ENCODE measurements at regions not wholly inside any gene's neighbourhood (a gene's known extent, or its start where the extent isn't known, plus 50 kb on each side); places are given as distances from the start of the nearest gene placed in this dataset.
"Not testable (repeated sequence)": the region's sequence is repeated elsewhere in the genome, so short reads cannot be mapped to it uniquely, and the experiment has no call there.

DNA sequence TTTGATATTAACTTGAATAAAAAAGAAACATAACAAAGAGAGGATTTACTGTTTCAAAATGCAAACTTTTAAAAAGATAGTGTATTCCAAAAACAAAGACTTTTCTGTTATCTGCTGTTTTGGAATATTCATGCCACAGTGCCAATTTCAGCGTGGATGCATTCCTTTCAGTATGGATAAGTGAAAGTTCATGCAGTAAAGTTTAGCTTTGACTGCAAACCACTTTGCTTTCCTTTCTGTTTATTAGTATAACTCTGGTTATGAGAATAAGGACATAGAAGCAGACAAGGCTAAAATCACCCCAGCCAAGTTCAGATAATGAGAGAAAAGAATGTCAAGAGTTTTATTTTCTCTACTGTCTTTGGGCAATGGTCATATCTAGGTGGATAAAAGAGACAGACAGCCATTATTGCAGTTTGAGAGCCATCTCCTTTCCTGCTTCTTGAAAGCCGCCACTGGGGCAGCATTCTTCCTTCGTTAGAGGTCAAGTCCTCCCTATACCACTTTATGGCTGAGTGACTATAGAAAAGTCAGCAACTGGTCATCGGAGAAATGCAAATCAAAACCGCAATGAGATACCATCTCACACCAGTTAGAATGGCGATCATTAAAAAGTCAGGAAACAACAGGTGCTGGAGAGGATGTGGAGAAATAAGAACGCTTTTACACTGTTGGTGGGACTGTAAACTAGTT, 82.4 kb upstream of the BLID start:
- DNase-seq (ENCODE audit: low spot score) = no peak

DNA sequence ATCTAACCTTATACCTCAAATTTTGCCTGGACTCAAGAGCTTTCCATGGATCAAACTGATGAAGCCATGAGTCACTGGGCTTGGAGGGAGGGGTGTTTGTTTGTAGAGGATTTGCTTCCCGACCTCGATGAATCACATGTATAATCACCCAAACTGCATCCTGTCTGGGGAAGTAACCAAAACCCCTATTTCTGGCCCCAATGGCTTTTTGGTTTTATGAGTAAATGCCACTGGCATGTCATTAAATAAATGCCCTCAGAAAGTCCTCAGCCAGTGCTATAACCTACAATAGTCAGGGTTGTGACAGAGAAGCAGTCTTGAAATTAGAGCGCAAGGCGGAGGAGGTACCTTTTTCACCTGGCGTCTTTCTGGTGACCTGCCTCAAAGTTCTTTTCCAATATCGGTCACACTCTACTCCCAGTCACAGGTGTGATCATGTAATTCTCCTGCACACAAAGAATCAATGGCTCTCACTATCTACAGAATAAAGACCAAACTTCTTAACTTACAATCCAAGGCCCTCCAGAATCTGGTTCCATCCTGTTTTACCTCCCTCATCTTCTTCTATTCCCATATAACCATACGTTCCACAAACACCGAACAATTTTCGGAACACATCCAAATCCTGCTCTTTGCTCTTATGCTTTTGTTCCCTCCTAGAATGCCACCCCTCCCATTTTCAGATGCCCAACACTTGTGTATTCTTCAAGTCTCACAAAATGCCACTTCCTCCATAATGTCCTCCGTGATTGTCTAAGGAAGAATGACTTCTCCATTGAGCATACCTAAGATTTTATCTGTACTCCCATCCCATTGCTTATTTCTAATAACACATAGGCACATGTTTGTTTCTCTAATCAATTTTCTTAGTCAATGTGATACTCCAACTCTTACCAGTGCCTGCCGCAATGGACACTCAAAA, 81.3 kb upstream of the BLID start:
- no peak for DNase-seq (ENCODE audit: low spot score)

DNA sequence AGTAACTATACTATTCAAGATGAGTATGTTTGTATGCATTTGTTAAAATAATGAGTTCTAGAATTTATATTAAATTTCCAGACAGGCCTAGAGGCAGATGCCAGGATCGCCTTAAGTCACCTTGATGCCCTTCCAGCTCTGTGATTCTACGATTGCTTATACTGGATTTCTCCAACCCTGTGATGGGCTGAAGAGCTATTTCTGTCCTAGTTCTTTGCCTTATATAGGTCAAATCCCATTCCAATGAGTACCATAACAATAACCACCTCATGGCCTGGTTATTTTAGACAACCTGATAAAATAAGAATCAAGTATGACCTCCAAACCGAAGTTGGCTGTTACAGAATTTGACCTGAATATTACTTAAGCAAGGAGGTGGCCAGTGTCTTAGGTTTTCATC, 79.8 kb upstream of the BLID start:
- DNase-seq (ENCODE audit: low spot score) = no peak

DNA sequence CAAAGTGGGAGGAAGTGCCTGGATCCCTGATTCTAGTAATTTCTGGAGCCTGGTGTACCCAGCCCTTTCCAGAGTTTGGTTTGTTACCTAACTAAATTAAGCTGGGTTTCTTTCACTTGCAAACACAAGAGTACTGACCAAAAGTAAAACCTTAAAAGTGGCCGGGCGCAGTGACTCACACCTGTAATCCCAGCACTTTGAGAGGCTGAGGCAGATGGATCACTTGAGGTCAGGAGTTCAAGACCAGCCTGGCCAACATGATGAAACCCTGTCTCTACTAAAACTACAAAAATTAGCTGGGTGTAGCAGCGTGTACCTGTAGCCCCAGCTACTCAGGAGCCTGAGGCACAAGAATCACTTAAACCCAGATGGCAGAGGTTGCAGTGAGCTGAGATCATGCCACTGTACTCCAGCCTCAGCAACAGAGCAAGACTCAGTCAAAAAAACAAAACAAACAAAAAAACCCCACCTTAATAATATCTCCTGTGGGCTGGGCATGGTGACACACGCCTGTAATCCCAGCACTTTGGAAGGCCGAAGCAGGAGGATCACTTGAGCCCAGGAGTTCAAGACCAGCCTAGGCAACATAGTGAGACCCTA, 78.0 kb upstream of the BLID start:
- DNase-seq (ENCODE audit: low spot score) = not testable (repeated sequence)

DNA sequence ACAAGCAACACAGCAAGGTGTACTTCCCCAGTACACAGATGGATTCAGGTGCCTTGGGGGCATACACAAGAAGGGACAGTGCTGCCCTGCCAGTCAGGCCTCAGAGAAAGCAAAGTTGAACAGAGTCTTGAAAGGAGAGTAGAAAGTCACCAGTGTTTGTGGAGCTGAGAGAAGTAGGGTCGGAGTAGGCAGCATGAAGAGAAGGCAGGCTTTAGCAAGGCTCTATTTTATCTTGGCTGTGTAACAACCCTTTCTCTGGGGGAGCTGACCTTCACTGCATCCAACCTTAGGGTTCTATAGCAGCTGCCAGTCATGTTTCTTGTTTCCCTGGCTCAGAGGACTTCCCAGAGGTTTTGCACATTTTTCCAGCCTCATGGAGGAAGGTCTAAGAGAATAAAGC, 77.4 kb upstream of the BLID start:
- DNase-seq (ENCODE audit: low spot score) = no peak

DNA sequence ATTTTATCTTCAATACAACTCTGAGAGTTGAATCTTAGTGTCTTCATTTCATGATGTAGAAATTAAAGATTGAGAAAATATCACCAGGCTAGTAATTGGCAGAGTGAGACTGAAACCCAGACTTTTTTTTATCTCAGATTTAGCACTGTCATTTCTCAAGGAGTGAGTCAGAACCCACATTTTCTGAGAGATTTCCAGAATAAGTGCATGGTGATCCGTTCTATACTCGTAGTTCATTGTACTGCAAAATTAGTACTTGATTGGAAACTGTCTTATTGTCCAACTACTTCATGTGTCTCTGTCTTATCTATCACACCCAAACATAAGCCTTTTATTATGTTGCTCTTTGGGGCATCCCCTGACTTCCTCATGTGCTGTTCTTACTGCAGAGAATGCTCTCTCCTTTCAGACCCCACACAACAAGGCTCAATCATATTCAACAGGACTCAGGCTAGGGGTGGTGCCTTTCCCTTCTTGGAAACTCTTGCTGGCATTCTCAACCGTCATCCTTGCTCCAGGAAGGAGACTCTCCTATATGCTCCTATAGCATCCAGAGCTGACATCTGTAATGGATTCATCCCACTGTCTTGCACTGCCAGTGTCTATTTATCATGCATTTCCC, 76.7 kb upstream of the BLID start:
- no peak for DNase-seq (ENCODE audit: low spot score)

DNA sequence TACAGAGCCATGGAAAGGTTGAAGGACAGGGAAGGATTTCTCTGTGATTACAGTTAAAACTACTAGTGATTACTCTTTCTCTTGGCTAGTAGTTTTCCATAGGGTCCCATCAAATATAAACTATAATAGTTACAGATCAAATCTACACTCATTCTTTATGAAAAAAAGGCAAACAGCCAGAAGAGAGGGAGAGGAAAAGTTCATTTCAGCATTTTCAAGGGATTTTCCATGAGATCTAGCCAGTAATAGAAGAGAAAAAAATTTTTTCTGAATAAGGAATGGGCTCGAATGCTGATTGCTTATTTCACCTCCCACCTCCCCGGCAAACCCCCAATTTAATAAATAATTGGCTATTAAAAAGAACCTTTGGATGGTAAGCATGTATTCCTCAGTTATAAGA, 74.8 kb upstream of the BLID start:
- DNase-seq (ENCODE audit: low spot score) = no peak

DNA sequence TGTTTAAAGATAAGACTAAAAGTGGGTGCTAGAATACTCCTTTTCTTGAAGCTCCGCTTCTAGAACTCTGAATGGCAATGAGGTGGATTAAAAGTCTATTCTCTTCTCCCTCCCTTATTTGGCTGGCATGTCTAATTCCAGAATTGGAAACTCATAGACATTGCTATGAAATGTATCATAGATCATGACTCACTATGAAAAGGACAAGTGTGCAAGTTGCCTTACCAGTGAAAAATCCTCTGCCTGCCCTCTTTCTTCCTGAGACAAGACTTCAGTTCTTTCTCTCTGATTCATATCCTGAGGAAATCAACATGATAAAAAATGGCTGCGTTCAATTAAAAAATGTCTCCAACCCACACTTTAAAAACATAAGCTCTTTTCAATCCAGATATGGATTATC, 73.2 kb upstream of the BLID start:
- no peak for DNase-seq (ENCODE audit: low spot score)

DNA sequence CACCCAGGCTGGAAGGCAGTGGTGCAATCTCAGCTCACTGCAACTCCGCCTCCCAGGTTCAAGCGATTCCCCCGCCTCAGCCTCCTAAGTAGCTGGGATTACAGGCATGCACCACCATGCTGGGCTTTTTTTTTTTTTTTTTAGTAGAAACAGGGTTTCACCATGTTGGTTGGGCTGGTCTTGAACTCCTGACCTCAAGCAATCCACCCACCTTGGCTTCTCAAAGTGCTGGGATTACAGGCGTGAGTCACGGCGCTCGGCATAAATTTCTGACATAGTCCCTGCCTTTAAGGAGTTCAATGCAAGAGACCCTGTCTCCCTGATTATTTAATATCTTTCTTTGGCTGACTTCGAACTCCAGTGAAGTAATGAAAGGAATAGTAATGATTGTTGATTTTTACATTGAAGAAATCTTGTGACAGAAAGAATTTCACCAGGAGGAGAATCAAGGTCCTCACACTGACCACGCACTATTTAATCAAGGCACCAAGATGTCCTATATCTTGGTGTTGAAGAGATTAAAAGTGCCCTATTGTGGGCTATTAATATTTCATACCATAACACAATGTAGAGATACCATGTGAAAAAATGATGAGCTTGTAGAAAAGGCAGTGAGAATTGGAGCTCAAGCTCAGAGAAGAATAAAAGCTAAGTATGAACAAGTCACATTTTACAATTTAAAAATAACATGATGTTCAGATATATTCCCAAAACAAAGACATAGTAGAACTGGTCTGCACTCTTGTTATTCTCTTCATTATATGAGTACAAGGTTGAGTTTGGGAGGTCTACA, 71.6 kb upstream of the BLID start:
- DNase-seq (ENCODE audit: low spot score) = no peak

DNA sequence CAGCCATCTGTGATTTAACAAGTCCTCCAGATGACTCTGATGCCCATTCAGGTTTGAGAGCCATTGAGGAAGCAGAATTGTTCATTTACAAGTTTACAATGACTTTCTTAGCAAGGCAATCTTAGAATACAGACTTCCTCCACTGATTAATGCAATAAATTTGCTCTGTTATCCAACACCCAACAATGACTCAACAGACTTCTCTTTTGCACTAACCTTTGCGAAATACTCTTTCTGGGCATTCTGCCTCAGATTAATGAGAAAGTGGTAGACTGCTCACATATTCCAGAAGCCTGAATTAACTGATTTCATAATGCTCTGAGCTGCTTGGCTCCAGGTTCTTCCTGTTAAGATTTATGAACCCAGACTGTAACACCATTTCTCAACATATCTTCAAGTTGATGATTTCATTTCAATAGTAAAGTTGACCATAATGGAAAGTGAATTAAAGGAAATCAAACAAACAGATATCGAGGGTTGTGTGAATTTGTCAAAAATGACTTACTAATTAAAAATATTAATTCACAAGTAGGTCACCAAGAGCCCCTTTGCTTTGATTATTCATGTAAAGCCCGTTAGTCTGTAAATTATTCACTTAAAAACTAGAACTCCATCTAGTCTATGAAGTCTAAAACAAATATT, 70.5 kb upstream of the BLID start:
- no peak for DNase-seq (ENCODE audit: low spot score)

DNA sequence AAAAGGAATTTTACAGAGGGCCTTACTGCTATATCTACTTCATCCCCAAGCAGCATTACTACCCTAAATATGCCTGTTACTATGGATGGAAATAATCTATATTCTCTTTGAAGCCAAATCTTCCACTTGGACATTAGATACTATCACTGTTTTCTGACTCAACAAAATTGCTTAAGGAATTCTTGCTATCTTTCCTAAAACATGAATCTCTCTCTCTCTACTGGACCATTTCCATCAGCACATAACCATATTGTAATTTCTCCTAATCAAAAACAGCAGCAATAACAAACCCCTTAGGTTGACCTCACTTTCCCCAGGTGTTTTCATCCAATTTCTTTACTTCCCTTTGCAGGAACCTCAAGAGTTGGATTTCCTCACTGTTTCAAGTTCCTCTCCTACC, 67.9 kb upstream of the BLID start:
- no peak for DNase-seq (ENCODE audit: low spot score)

DNA sequence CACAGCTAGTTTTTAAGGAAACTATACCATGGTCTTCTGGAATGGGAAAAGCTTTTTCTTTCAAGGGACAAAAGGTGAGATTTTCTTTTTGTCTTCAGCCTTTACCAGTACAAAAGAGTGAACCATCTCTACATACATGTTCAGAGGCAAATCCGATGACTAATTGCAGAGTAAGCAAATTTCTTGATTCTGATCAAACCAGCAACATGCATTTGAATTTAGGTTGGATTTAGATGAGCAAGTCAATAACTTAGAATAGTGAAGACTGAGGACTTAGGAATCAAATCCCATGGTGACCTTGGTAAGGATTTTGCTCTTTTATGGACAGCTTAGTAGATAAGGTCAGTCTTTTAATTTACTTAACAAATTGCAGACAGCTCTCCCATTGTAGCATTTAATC, 65.9 kb upstream of the BLID start:
- DNase-seq (ENCODE audit: low spot score) = no peak

DNA sequence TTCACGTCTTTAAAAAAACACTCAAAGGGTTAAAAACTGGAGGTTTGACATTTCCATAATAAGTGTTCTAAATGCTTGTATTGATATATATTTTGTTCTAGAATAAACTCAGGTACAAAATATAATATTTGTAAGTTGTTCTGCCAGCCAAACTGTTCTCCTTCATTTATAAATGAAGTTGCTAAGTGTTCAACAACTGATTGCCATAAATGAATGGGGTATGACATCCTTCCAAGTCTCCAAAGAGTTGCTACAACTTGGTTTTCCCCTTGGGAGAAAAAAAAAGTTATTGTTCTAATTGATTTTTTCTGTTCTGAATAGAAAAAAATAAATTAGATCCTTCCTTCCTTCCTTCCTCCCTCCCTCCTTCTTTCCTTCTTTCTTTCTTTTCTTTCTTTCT, 65.4 kb upstream of the BLID start:
- DNase-seq (ENCODE audit: low spot score) = no peak

DNA sequence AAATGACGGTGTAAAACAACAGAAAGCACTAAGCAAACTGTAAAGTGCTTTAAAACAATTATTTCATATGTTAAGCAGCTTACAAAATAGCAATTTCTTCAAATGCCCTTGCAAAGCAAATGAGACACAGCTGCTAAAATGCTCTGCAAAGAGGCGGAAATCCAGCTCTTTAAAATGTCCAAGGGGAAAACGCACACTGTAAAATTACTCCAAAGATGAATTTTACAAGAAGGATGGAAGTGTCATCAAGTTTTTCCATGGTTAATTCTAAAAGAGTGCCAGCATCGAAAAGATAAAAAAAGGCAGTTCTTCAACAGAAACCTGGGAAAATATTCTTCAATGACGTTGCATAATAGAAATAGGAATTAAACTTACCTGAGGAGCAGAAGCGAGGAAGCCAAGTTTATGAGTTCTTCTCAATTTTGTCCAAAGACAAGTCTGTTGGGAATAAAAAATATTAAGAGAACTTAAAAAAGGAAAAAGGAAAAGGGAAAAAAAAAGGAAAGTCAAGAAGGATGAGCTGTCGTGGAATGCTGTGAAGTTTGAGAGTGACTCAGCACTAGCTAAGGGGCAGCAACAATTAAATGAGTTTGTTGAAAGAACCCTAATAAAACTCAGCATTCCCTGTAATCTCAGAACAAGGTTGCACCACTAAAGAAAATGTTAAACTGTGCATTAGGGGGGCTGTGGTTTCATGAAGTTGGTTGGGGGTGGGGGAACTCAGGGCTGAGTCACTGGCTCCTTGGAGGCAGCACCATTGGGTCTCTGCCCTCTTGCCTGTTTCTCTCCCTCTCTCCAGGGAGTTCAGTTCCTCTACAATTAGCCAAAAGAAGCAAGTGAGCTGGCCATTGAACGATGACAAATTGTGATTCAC, 64.2 kb upstream of the BLID start:
- DNase-seq (ENCODE audit: low spot score) = no peak

DNA sequence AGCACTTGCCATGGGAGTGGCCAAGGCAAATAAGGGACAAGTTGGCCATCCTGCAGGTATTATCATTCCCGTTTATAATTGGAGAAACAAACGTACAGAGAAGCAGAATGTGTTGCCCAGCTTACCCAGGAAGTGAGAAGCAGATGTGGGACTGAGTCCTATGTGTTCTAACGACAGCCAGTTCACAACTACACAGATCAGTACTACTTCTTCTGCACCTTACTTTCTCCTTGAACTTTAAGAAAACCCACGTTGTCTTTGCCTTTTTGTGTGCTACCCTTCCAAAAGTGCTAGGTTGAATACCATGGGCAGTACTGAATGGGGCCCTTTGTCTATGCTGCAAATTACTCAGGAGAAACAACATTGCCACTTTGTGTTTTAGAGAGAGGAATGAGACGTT, 62.8 kb upstream of the BLID start:
- no peak for DNase-seq (ENCODE audit: low spot score)

DNA sequence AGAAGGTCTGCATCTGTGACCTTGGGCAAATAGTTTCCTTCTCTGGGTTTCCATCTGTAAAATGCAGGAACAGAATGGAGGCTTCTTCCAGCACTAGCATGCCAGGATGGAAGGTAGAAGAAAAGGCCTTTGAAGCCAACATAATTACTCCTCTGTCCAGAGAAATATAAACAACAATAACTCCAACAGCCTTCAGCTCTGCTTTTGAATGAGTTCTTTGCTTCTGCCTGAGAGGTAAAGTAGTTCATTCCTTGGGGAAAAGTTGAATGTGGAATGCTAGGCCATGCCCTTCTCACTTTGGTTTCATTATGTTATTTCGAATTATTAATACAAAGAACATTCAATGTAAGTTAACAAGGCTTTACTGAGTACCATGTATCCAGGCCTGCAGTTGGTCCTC, 61.2 kb upstream of the BLID start:
- no peak for DNase-seq (ENCODE audit: low spot score)

DNA sequence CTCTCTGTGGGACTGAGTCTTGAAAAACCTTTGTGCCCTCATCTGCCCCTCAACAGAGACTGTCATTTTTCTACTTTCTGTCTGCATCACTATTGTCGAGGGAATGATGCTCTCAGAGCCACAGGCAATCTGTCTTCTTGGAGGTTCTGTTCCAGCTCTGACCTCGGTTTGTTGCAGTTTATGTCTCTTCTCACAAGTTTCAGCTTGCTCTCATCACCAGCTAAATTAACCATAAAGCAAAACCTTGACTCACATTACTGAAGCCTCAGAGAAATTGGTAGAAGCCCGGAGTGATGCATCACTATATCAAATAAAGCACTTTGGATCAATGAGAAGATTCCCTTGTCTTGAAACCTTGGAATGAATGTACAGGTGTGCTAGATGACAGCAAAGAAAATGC, 60.6 kb upstream of the BLID start:
- DNase-seq (ENCODE audit: low spot score) = no peak

DNA sequence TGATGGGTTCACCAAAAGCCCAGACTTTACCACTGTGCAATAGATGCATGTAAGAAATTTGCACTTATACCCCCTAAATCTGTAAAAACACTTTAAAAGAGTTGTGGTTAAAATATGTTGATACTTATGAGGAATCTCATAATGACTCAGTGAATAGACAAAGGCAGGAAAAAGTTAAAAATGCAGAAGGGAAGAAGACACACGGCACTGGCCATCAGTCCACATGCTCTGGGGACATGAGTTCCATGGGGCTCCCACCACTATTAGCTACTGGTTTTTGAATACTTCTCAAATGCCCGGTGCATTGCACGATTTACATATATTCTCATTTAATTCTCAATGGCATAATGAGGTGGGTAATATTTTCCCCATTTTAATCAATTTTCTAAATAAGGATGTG, 59.3 kb upstream of the BLID start:
- no peak for DNase-seq (ENCODE audit: low spot score)

DNA sequence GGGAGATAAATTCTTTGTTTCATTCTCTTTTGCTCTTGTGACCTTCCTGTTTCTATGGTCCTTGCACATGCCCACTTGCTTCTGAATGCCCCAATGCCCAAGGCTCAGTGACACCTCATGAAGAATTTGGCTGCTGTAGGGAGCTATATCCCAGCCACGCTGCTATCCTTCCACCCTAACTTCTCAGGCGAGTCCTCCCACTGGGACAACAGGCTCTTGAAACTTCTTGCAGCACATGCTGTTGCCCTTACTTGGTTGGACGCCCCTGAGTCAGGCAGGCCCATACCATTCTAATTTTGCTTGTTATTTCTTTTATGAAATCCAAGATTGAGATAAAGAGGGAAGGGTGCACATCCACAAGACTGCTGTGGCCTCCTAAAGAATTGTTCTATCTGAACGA, 57.6 kb upstream of the BLID start:
- no peak for DNase-seq (ENCODE audit: low spot score)

DNA sequence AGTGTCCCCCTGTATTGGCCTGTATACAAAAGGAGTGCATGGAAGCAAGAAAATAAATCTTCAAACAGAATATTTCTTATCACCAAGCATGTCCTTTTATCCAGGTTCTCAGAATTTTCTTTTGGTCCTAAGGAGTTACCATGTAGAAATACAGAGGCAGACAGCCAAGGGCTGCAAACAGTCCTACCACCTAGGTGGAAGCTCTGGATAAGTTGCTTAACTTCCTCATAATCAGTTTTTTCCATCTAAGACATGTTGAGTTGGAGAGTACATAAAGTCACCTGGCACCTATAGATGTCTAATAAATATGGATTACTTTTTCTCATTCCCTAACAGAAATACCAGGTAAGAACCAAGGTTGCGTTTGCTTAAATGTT, 57.0 kb upstream of the BLID start:
- no peak for DNase-seq (ENCODE audit: low spot score)

All from ecto neural progenitor cell (in vitro differentiated cells).